ENCODE measurements at regions not wholly inside any gene's neighbourhood (a gene's known extent, or its start where the extent isn't known, plus 50 kb on each side); places are given as distances from the start of the nearest gene placed in this dataset.

DNA sequence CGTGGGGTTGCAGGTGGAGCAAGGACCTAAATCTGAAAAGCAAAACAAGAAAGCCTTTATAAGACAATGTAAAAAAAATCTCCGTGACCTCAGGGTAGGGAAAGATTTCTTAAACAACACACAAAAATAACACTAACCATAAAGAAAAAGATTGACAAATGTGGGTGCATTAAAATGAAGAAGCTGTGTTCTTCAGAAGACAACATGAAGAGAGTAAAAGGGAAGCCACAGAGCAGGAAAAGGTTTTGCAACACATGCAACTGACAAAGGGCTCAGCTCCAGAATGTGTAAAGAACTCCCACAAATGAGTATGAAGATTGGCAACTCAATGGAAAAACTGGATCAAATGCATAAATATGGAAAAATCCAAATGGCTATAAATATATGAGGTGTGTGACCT is 74.2 kb downstream of the MAGEF1 start:
- TF ChIP-seq, protein P1, sequence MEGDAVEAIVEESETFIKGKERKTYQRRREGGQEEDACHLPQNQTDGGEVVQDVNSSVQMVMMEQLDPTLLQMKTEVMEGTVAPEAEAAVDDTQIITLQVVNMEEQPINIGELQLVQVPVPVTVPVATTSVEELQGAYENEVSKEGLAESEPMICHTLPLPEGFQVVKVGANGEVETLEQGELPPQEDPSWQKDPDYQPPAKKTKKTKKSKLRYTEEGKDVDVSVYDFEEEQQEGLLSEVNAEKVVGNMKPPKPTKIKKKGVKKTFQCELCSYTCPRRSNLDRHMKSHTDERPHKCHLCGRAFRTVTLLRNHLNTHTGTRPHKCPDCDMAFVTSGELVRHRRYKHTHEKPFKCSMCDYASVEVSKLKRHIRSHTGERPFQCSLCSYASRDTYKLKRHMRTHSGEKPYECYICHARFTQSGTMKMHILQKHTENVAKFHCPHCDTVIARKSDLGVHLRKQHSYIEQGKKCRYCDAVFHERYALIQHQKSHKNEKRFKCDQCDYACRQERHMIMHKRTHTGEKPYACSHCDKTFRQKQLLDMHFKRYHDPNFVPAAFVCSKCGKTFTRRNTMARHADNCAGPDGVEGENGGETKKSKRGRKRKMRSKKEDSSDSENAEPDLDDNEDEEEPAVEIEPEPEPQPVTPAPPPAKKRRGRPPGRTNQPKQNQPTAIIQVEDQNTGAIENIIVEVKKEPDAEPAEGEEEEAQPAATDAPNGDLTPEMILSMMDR (IDR thresholded peaks at IDR 0.05) = no peak
- TF ChIP-seq EZH2 (IDR thresholded peaks at IDR 0.05; ENCODE audit: borderline replicate concordance, insufficient read depth, low read depth, low read length, poor library complexity, severe bottlenecking) = no peak

All from B cell (primary cell).